ENCODE measurements at regions not wholly inside any gene's neighbourhood (a gene's known extent, or its start where the extent isn't known, plus 50 kb on each side); places are given as distances from the start of the nearest gene placed in this dataset.
A peak's percentile ranks its signal among the peaks of the same experiment; 100 is the strongest.
"Not testable (repeated sequence)": the region's sequence is repeated elsewhere in the genome, so short reads cannot be mapped to it uniquely, and the experiment has no call there.

GRCh38 chr5:107765805-107766063, 95.0 kb upstream of the EFNA5 start:
- in situ Hi-C loops (cut with MboI; ENCODE audit: low sequenced_read_pairs), result no loop called here
- Histone ChIP-seq H3K4me1 (no peaks in the 10 kb centered on the region), H3K27me3 (ENCODE audit: low read depth) (no peaks in the 10 kb centered on the region), H3K4me3 (no peak overlapping the region), H3K36me3 (replicated peaks) (no peaks in the 10 kb centered on the region), H3K9me3 (no peaks in the 10 kb centered on the region)
- DNase-seq (ENCODE audit: low spot score in 2 of 2), result no peak

- no peak for DNase-seq (ENCODE audit: low spot score in 2 of 2)
- Histone ChIP-seq H3K27me3 (ENCODE audit: low read depth) (no peaks in the 10 kb centered on the region), H3K4me3 (no peak overlapping the region), H3K4me1 (no peaks in the 10 kb centered on the region), H3K36me3 (replicated peaks) (no peaks in the 10 kb centered on the region), H3K9me3 (no peaks in the 10 kb centered on the region)
- in situ Hi-C loops (cut with MboI; ENCODE audit: low sequenced_read_pairs), result no loop called here
Observed at GRCh38 chr5:107764976-107765804, 94.5 kb upstream of the EFNA5 start.

- Histone ChIP-seq H3K4me3 (no peak overlapping the region), H3K4me1 (no peaks in the 10 kb centered on the region), H3K36me3 (replicated peaks) (no peaks in the 10 kb centered on the region), H3K27me3 (ENCODE audit: low read depth) (no peaks in the 10 kb centered on the region), H3K9me3 (no peaks in the 10 kb centered on the region)
- DNase-seq (ENCODE audit: low spot score in 2 of 2), result no peak
- in situ Hi-C loops (cut with MboI; ENCODE audit: low sequenced_read_pairs), result no loop called here
Observed at GRCh38 chr5:107764282-107764681, 93.5 kb upstream of the EFNA5 start.

- no peaks in the 10 kb centered on the region for H3K9me3 ChIP-seq
- in situ Hi-C loops (cut with MboI; ENCODE audit: low sequenced_read_pairs), result no loop called here
- no peaks in the 10 kb centered on the region for H3K27me3 ChIP-seq (ENCODE audit: low read depth)
- DNase-seq (ENCODE audit: low spot score in 2 of 2), result no peak
- no peaks in the 10 kb centered on the region for H3K4me1 ChIP-seq
- no peaks in the 10 kb centered on the region for H3K36me3 ChIP-seq (replicated peaks)
- no peak overlapping the region for H3K4me3 ChIP-seq
Observed at GRCh38 chr5:107753427-107753826, 82.7 kb upstream of the EFNA5 start.

- H3K4me3 ChIP-seq, result no peak overlapping the region
- no peaks in the 10 kb centered on the region; the same call in 1 of the 2 replicates for H3K4me1 ChIP-seq
- in situ Hi-C loops (cut with MboI; ENCODE audit: low sequenced_read_pairs), result no loop called here
- no peaks in the 10 kb centered on the region for H3K9me3 ChIP-seq
- H3K27me3 ChIP-seq (ENCODE audit: low read depth), result no peaks in the 10 kb centered on the region
- no peaks in the 10 kb centered on the region for H3K36me3 ChIP-seq (replicated peaks)
- peak; percentile 8 to 31 for DNase-seq (ENCODE audit: low spot score in 2 of 2)
Observed at GRCh38 chr5:107744418-107745330, 73.9 kb upstream of the EFNA5 start.

GRCh38 chr5:107743373-107744000, 72.8 kb upstream of the EFNA5 start:
- Histone ChIP-seq H3K9me3 (no peaks in the 10 kb centered on the region), H3K4me3 (no peak overlapping the region), H3K27me3 (ENCODE audit: low read depth) (no peaks in the 10 kb centered on the region), H3K36me3 (replicated peaks) (no peaks in the 10 kb centered on the region), H3K4me1 (no peaks in the 10 kb centered on the region; the same call in 1 of the 2 replicates)
- in situ Hi-C loops (cut with MboI; ENCODE audit: low sequenced_read_pairs), result no loop called here
- no peak for DNase-seq (ENCODE audit: low spot score in 2 of 2)

- Histone ChIP-seq H3K4me1 (no peaks in the 10 kb centered on the region; the same call in 1 of the 2 replicates), H3K4me3 (no peak overlapping the region), H3K9me3 (no peaks in the 10 kb centered on the region), H3K36me3 (replicated peaks) (no peaks in the 10 kb centered on the region), H3K27me3 (ENCODE audit: low read depth) (no peaks in the 10 kb centered on the region)
- in situ Hi-C loops (cut with MboI; ENCODE audit: low sequenced_read_pairs), result no loop called here
- DNase-seq (ENCODE audit: low spot score in 2 of 2), result no peak
Observed at GRCh38 chr5:107739661-107740060, 68.9 kb upstream of the EFNA5 start.

- Histone ChIP-seq H3K9me3 (no peaks in the 10 kb centered on the region), H3K4me3 (no peak overlapping the region), H3K36me3 (replicated peaks) (no peaks in the 10 kb centered on the region), H3K27me3 (ENCODE audit: low read depth) (no peaks in the 10 kb centered on the region), H3K4me1 (no peaks in the 10 kb centered on the region)
- in situ Hi-C loops (cut with MboI; ENCODE audit: low sequenced_read_pairs), result no loop called here
- DNase-seq (ENCODE audit: low spot score in 2 of 2), result no peak
Observed at GRCh38 chr5:107736638-107737037, 65.9 kb upstream of the EFNA5 start.

- H3K36me3 ChIP-seq (replicated peaks); H3K9me3 ChIP-seq; H3K27me3 ChIP-seq (ENCODE audit: low read depth); H3K4me3 ChIP-seq; H3K4me1 ChIP-seq; DNase-seq (ENCODE audit: low spot score in 2 of 2); in situ Hi-C loops (cut with MboI; ENCODE audit: low sequenced_read_pairs): not testable (repeated sequence)
Observed at GRCh38 chr5:107736089-107736488, 65.4 kb upstream of the EFNA5 start.

- Histone ChIP-seq H3K27me3 (ENCODE audit: low read depth) (no peaks in the 10 kb centered on the region), H3K36me3 (replicated peaks) (no peaks in the 10 kb centered on the region), H3K4me1 (no peaks in the 10 kb centered on the region), H3K4me3 (no peak overlapping the region), H3K9me3 (no peaks in the 10 kb centered on the region)
- in situ Hi-C loops (cut with MboI; ENCODE audit: low sequenced_read_pairs), result no loop called here
- no peak for DNase-seq (ENCODE audit: low spot score in 2 of 2)
Observed at GRCh38 chr5:107735558-107735957, 64.8 kb upstream of the EFNA5 start.

- in situ Hi-C loops (cut with MboI; ENCODE audit: low sequenced_read_pairs), result no loop called here
- H3K4me1 ChIP-seq, result no peaks in the 10 kb centered on the region
- no peak overlapping the region for H3K4me3 ChIP-seq
- H3K36me3 ChIP-seq (replicated peaks), result no peaks in the 10 kb centered on the region
- no peaks in the 10 kb centered on the region for H3K27me3 ChIP-seq (ENCODE audit: low read depth)
- no peak for DNase-seq (ENCODE audit: low spot score in 2 of 2)
- no peaks in the 10 kb centered on the region for H3K9me3 ChIP-seq
Observed at GRCh38 chr5:107726896-107727295, 56.2 kb upstream of the EFNA5 start.

- in situ Hi-C loops (cut with MboI; ENCODE audit: low sequenced_read_pairs), result no loop called here
- no peak for DNase-seq (ENCODE audit: low spot score in 2 of 2)
- H3K9me3 ChIP-seq, result peaks cover 8% of the 10 kb centered on the region; the same call in 1 of the 2 replicates
- no peaks in the 10 kb centered on the region for H3K27me3 ChIP-seq (ENCODE audit: low read depth)
- no peaks in the 10 kb centered on the region for H3K36me3 ChIP-seq (replicated peaks)
- H3K4me3 ChIP-seq, result no peak overlapping the region
- H3K4me1 ChIP-seq, result no peaks in the 10 kb centered on the region
Observed at GRCh38 chr5:107724642-107725041, 53.9 kb upstream of the EFNA5 start.

- H3K4me1 ChIP-seq; H3K36me3 ChIP-seq (replicated peaks); DNase-seq (ENCODE audit: low spot score in 2 of 2); H3K9me3 ChIP-seq; H3K27me3 ChIP-seq (ENCODE audit: low read depth); H3K4me3 ChIP-seq; in situ Hi-C loops (cut with MboI; ENCODE audit: low sequenced_read_pairs): not testable (repeated sequence)
Observed at GRCh38 chr5:107721241-107721640, 50.5 kb upstream of the EFNA5 start.

Measured in HAP-1 (cell line).